ENCODE measurements at regions not wholly inside any gene's neighbourhood (a gene's known extent, or its start where the extent isn't known, plus 50 kb on each side); places are given as distances from the start of the nearest gene placed in this dataset.
"Not testable (repeated sequence)": the region's sequence is repeated elsewhere in the genome, so short reads cannot be mapped to it uniquely, and the experiment has no call there.

DNA sequence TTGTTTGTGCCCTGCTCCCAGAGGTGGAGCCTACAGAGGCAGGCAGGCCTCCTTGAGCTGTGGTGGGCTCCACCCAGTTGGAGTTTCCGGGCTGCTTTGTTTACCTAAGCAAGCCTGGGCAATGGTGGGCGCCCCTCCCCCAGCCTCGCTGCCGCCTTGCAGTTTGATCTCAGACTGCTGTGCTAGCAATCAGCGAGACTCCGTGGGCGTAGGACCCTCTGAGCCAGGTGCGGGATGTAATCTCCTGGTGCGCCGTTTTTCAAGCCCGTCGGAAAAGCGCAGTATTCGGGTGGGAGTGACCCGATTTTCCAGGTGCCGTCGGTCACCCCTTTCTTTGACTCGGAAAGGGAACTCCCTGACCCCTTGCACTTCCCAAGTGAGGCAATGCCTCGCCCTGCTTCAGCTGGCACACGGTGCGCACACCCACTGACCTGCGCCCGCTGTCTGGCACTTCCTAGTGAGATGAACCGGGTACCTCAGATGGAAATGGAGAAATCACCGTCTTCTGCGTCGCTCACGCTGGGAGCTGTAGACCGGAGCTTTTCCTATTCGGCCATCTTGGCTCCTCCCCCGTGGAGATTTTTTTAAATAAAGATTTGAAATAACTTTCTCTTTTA is 189.2 kb upstream of the WSB1 start:
- peak; percentile 3 for DNase-seq

GRCh38 chr17:27105636-27106035 is 188.3 kb upstream of the WSB1 start:
- DNase-seq, result peak; percentile 11

DNA sequence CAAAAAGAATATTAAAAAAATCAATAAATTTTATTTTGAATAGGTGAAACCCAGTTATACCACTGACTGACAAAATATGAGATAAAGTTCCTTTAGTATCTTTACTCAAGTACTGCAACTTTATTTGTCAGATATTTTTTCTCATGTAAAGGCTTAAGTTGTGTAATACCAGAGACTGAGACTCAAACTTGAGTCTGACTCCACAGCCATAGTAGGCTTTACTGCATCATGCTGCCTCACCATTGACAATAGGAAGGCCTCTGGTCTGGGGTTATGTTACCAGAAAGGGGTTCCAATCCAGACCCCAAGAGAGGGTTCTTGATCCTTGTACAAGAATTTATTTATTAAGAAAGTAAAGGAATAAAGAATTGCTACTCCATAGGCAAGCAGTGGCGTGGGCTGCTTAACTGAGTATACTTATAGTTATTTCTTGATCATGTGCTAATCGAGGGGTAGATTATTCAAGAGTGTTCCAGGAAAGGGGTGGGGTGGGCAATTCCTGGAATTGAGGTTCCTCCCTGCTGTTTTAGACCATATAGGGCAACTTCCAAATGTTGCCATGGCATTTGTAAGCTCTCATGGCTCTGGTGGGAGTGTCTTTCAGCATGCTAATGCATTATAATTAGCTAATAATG is 187.4 kb upstream of the WSB1 start:
- DNase-seq, result no peak

- DNase-seq, result no peak
These were observed 186.9 kb upstream of the WSB1 start for GRCh38 chr17:27106982-27107360.

DNA sequence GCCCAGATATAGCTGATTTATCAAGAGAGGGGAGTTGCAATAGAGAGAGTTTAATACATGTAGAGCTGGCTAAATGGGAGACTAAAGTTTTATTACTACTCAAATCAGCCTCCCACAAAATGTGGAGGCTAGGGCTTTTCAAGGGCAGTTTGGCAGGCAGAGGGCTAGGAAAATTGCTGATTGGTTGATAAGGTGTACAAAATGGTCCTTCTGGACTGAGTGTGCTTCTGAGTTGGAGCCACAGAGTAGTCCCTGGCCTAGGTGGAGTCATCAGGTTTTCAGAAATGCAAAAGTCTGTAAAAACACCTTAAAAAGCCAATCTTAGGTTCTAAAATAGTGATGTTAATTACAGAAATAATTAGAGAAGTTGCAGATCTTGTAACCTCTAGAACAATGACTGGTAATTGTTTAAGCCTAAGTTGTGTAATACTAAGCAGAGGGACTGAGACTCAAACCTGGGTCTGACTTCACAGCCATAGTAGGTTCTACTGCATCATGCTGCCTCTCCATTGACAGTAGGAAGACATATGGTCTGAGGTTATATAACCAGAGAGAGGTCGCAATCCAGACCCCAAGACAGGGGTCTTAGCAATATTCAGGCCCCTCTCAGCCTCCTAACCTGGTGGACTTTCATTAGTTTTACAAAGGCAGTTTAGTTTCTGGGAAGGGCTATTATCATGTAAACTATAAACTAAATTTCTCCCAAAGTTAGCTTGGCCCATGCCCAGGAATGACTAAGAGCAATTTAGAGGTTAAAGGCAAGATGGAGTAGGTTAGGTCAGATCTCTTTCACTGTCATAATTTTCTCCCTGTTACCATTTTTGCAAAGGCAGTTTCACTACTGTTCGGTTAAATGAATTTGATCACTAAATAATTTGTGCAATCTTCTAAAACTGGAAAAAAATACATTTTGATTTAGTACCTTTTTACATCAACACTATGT is 186.3 kb upstream of the WSB1 start:
- DNase-seq, result not testable (repeated sequence)

DNA sequence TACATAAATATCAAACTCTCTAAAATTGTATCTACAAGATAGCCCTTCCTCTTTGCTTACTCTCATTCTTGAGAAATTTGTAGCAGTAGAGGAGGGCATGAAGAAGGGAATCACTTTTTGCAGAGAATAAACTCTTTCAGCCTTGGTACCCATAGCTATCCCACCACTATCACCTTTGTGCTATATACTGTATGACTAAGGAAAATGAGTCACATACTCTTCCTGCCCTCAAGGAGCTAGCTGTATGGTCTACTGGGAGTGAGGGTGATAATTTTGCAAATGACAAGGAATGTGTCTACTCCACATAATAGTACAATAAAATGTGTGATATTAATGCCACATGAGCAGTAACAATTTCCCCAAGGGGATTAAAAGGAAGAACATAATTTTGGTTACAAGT is 184.6 kb upstream of the WSB1 start:
- DNase-seq, result no peak

- no peak for DNase-seq
These were observed 140.9 kb upstream of the WSB1 start for GRCh38 chr17:27153005-27153404.

GRCh38 chr17:27155866-27156265 is 138.0 kb upstream of the WSB1 start:
- DNase-seq, result no peak

DNA sequence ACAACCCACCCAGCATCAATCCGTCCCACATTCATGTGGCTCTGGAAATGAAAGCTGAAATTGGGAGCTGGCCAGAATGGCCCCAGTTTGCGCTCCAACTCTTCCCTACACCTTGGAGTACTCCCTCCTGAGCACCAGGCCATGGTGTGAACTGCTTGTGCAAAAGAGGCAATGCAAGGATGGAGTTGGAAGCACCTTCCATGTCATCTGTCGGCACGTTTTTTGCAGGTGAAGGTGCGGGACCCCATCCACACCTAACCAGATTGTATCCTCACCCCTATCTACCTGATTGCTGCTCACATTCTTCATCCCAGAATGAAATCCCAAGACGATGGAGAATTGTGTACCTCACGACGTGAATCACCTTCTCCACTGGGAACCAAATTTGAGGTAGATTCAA is 136.6 kb upstream of the WSB1 start:
- no peak for DNase-seq

- no peak for DNase-seq
These were observed 136.0 kb upstream of the WSB1 start for GRCh38 chr17:27157898-27158297.

GRCh38 chr17:27158382-27158781 is 135.5 kb upstream of the WSB1 start:
- DNase-seq, result peak; percentile 31

DNA sequence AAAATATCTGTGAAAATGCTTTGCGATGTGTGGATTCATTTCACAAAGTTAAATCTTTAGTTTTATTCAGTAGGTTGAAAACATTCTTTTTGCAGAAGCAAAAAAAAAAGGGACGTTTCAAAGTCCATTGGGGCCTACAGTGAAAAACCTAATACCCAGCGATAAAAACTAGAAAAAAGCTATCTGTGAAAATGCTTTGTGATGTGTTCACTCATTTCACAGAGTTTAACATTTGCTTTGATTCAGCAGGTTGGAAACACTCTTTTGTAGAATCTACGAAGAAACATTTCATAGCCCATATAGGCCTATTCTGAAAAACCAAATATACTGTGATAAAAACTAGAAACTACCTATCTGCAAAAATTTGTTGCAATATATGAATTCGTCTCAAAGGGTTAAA is 113.6 kb upstream of the WSB1 start:
- DNase-seq, result no peak

- DNase-seq, result not testable (repeated sequence)
These were observed 112.5 kb upstream of the WSB1 start for GRCh38 chr17:27181379-27181925.

DNA sequence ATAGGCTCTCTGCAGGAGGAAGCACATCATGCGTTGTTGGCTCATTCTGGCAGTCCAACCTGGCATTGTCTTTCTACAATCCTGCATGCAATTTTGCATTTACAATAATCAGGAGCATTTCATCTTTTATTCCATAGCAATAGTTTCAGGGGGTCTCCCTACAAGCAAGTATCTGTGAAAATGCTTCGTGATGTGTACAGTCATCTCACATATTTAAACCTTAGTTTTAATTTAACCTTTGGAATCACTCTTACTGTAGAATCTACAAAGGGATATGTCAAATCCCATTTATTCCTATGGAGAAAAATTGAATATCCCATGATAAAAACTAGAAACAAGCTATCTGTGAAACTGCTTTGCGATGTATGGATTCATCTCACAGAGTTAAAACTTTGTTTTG is 112.0 kb upstream of the WSB1 start:
- DNase-seq, result no peak

GRCh38 chr17:27197505-27197904 is 96.4 kb upstream of the WSB1 start:
- not testable (repeated sequence) for DNase-seq

DNA sequence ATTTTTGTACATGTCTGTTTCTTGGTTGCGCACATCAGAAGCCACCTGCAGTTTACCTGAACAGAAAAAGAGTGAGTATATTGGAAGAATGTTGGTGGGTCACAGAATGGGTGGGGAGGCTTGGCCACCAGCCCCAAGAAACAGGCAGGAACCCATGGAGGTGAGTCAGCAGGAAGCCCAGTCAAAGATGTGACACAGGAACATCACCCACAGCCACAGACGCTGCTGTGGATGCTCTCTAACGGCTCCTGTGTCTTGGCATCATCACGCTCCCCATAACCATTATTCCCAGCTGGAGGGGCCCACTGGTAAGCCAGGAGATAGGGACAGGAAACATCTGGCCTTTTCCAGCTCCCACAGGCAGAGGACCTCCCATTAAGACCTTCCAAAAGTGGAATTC is 94.0 kb upstream of the WSB1 start:
- no peak for DNase-seq

- DNase-seq, result no peak
These were observed 93.4 kb upstream of the WSB1 start for GRCh38 chr17:27200476-27200875.

DNA sequence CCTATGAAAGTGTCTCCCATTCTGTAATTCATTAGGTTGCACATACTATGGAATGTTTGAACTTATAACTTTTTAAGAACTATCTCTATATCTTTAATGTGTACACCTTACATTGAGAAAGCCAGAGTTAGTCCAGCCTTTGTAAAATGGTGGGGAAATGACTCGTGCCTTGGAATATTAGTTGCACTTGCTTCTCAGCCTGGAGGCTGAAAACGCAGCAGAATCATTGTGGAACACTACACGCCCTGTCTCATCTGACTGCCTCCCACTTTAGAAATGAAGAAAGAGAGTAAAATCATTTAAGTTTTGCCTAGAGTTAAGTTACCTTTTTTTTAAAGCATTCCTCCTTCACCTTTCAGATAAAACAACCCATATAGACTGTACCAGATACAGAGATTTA is 90.7 kb upstream of the WSB1 start:
- DNase-seq, result no peak

DNA sequence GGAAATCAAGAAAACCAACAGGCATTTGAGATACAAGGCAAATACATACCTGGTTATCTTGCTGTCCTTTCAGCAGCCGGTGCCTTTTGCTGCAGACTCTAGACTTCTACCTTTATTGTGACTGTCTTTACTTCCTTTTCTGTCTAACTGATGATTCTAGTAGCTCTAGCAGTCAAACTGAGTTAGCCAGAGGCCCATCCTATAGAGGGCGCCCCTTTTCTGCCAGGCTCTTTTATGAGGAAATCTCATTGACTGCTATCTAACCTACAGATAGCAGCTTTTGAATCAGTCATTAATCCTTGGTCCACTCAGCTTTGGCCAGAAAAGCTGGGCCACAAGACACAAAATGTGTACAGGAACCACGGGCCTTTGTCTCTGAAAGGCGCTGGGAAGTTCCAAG is 87.5 kb upstream of the WSB1 start:
- DNase-seq, result no peak

DNA sequence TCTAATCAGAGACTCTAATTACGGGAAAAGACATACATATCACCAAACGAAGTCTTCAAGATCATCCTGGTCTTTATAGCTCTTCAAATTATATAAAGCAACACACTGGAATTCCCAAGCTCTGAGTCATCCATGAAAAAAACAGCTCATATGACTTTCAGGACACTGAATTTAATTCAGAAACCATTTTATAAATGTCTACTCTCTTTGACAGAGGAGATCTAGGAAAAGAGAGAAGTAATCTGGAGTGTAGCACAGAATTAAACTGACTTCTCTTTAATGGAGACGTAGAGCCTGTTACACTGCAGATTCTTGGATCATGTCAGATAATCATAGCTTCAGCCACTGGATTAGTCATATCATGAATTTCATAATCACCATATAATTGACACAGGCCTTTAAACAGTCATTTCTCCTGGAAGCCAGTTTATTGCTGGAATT is 86.8 kb upstream of the WSB1 start:
- no peak for DNase-seq

- DNase-seq, result not testable (repeated sequence)
These were observed 85.5 kb upstream of the WSB1 start for GRCh38 chr17:27208370-27208769.

DNA sequence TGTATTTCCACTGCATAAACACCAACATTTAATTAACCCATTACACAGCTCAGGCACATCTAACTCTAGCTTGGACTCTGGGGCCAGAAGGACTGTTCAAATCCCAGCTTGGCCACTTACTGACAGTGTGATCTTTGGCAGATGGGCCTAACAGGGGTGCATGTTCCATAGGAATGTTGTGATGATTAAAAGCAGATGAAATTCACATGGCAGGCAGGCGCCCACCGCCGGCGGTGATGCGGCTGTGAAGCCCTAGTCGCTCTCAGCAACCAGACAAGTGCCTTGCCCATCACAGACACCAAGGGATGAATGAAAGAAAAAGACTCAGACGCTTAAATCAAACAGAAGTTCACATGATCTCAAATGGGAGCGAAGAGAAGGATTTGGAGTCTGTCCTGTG is 84.6 kb upstream of the WSB1 start:
- no peak for DNase-seq

- DNase-seq, result not testable (repeated sequence)
These were observed 83.1 kb upstream of the WSB1 start for GRCh38 chr17:27210809-27211208.

DNA sequence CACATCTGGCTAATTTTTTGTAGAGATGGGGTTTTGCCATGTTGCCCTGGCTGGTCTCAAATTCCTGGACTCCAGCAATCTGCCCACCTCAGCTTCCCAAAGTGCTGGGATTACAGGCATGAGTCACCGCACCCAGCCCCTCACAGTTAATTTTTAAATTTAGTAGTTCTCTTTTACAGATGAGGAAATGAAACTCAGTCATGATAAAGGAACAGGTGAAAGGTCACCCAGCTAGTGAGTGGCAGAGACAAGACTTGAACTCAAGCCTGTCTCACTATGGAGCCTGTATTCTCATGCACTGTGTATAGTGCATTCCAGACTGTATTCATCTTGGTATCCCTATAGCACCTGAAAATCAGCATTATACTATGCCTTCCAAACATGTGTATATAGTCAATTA is 77.1 kb upstream of the WSB1 start:
- DNase-seq, result no peak

Data from DMS79 treated with DMSO at 0.1 percent for 48 hours (cell line).